IPS-NIHi7 (cell line): ENCODE measurements at regions not wholly inside any gene's neighbourhood (a gene's known extent, or its start where the extent isn't known, plus 50 kb on each side); places are given as distances from the start of the nearest gene placed in this dataset.
"Not testable (repeated sequence)": the region's sequence is repeated elsewhere in the genome, so short reads cannot be mapped to it uniquely, and the experiment has no call there.

Source experiments
- DNase-seq: peaks from one replicate; pipeline ENCODE4 v3.0.0; 2012; ENCODE audit warnings: mixed read lengths; ENCODE audit errors: extremely low spot score

- DNase-seq: no peak
Observed at GRCh38 chr6:51474022-51474975, 613.1 kb downstream of the PKHD1 start.

- DNase-seq: no peak
Observed at GRCh38 chr6:51477711-51478311, 609.6 kb downstream of the PKHD1 start.

GRCh38 chr6:51479296-51479695, 608.1 kb downstream of the PKHD1 start:
- DNase-seq: no peak

GRCh38 chr6:51480040-51480439, 607.4 kb downstream of the PKHD1 start:
- no peak for DNase-seq

GRCh38 chr6:51485869-51486268, 601.5 kb downstream of the PKHD1 start:
- DNase-seq: not testable (repeated sequence)

- DNase-seq: no peak
Observed at GRCh38 chr6:51487937-51488336, 599.5 kb downstream of the PKHD1 start.

- DNase-seq: no peak
Observed at GRCh38 chr6:51489133-51489532, 598.3 kb downstream of the PKHD1 start.

- DNase-seq: no peak
Observed at GRCh38 chr6:51490101-51490500, 597.3 kb downstream of the PKHD1 start.

- no peak for DNase-seq
Observed at GRCh38 chr6:51494342-51494741, 593.1 kb downstream of the PKHD1 start.

GRCh38 chr6:51495096-51495495, 592.3 kb downstream of the PKHD1 start:
- DNase-seq: peak; percentile 12

- DNase-seq: no peak
Observed at GRCh38 chr6:51495610-51496396, 591.6 kb downstream of the PKHD1 start.

- no peak for DNase-seq
Observed at GRCh38 chr6:51502996-51503395, 584.4 kb downstream of the PKHD1 start.

- no peak for DNase-seq
Observed at GRCh38 chr6:51505434-51505833, 582.0 kb downstream of the PKHD1 start.

GRCh38 chr6:51509597-51509996, 577.8 kb downstream of the PKHD1 start:
- no peak for DNase-seq

- DNase-seq: no peak
Observed at GRCh38 chr6:51511081-51511480, 576.3 kb downstream of the PKHD1 start.

GRCh38 chr6:51513891-51514747, 573.3 kb downstream of the PKHD1 start:
- DNase-seq: no peak

- no peak for DNase-seq
Observed at GRCh38 chr6:51514748-51515402, 572.5 kb downstream of the PKHD1 start.

GRCh38 chr6:51526049-51526448, 561.4 kb downstream of the PKHD1 start:
- no peak for DNase-seq

GRCh38 chr6:51526922-51527321, 560.5 kb downstream of the PKHD1 start:
- no peak for DNase-seq

- peak; percentile 15 for DNase-seq
Observed at GRCh38 chr6:51528556-51528955, 558.9 kb downstream of the PKHD1 start.

GRCh38 chr6:51529240-51529639, 558.2 kb downstream of the PKHD1 start:
- no peak for DNase-seq
